ENCODE measurements at regions not wholly inside any gene's neighbourhood (a gene's known extent, or its start where the extent isn't known, plus 50 kb on each side); places are given as distances from the start of the nearest gene placed in this dataset.

DNA sequence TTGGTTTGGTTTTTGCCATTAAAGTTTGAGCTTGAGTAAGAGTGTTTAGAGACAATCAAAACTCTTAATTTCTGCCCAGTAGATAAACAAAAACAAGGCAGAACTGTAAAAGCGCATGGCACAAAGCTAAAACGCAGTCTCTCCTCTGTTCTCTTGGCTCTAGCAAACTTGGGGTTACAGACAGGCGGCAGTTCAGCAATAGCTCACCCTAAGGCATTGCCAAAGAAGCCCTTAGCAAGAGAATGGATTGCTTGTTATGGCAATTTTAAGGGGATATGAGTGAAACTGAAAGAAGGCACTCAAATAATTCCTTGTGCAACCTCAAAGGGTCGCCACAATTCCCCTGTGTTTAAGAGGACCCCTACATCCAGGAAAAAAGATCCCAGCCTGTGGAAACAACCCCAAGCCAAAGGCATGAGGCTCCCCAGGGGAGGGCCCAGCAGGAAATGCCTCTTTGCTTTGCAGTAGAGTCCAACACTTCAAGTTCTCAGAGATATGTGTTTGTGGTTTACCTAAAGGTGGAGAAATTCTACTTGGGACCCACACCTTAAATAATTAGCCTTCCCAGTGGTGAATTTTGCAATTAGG lies 317.0 kb upstream of the MPDZ start:
- no peak for DNase-seq (ENCODE audit: low spot score)

DNA sequence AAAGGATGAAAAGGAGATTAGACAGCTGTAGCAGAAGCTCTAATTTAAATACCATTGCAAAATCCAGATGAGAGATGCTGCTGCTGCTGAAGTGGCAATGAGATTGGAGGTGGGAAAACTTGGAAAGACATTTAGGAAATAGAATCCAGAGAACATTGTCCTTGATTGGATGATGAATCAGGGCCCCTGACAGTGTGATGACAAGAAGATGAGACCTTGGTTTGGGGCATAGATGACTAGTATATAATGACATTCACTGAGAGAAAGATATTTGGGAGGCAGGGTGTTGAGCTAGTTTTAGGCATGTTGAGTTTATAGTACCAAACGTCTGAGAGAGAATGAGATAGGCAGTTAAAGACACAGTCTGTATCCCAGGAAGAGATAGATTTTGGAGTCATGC lies 311.5 kb upstream of the MPDZ start:
- DNase-seq (ENCODE audit: low spot score), result no peak

DNA sequence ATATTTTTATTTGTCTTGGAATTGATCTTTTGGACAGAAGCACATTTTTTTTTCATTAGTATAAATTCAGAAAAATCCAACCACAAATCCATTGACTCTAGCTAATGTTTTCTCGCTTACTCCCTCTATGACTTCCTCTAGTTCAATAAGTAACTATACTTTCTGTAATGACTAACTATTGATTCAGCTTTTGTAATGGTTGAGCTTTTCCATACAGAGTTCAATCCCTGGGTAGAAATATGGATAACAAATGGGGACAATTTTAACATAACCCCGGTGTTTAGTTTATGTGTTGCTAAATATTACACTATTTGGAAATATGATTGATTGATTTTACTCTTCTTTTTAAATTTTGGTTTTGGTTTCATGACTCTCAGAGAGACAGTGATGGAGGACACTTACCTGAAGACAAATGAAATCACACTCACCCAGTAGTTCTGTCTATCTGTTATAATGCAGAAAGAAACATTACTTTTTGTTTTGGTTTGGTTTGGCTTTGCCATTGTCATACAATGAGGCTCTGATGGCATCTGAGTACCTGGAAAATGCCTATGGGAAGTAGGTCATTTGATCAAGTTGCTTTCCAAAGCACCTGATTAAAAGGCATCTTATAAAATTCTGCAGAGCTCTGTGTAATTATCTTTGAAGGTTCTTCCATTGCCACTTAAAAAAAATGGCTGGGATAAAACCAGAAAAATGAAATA lies 309.7 kb upstream of the MPDZ start:
- DNase-seq (ENCODE audit: low spot score), result no peak

DNA sequence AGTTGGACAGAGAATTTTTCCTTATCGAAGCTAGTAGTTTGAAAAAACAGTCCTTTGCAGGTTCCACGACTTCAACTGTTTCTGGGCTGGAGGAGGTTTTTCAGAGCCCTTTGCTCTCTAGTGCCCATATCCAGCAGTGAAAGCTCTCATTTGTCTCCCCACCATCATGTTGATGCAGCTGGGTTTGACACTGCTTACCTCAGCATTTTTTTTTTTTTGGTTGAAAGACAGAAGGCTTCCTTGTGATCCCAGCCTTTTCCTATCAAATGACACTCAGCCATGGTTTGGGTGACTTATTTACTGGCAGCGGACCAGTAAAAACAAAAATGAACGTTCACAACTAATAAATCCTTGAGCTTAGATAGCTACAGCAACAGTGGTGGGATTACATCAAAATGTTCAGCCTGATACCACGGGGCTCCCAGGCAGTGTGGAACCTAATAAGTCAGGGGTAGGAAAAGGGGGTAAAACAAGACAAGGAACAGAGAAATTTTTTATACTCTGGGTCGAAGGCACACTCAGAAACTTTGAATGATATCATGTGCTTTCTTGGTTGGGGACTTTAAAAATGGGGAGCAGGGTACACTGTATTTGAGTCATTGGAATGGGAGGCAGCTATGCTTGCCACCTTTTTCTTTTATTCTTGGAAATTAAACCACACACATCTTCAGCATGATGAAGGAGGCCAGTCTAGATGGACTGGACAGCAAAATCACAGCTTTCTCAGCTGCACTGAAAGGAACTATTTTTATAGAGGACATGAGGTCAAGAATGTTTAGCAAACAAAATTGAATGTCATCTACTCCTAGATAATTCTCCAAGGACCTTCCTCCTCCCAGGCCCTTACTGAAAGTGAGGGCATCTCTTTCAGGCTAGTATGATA lies 308.9 kb upstream of the MPDZ start:
- no peak for DNase-seq (ENCODE audit: low spot score)

DNA sequence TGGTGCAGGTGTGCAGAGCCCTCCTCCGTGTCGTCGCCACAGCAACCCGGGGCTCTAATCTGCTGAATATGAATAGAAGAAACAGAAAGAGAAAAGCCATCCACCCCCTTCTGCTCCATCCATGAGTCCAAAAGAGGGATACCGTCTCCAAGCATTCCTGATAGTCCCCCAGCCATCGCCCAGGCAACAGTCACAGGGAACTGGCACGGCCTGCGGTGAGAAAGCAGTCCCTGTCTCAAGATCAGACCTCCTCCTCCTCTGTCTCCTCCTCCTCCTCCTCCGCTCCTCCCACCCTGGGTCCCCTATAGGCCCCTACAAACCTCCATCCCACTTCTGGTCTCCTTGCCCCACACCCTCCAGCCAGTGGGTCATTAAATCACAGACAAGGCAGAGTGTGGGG lies 308.1 kb upstream of the MPDZ start:
- DNase-seq (ENCODE audit: low spot score), result no peak

DNA sequence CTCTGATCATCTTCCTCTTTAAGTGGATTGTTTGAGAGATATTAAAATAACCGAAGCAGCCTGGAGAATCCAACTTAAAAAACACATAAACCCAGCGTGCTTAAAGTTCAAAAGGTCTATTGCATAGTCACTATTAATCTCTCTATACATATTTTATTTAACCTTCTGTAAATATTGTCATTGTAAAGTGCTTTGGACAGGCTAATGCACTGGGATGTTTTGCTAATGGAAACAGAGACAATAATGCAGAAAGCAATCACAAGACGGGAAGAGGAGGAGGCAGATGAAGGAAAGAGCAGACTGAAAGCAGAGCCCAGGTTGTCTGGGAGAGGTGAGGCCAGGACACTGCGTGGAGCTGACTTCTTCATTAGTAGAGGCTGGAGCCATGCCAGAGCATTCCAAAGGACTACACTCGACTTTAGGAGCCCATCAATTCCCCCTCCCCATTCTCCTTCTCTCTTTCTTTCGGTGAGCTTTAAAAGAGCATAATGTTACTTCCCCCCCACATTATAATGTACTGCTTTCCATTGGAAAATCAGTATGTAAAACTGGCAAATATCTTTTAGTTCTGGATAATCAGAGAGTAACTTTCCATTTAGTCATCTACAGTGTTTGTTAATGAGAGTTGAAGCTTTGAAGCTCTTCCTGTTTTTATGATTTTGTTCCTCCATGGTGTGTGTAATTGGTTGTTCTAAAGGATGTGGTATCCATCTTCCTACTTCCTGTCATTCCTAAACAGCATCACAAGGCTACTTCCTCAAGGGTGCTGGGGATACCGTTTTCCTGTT lies 307.3 kb upstream of the MPDZ start:
- DNase-seq (ENCODE audit: low spot score), result no peak

DNA sequence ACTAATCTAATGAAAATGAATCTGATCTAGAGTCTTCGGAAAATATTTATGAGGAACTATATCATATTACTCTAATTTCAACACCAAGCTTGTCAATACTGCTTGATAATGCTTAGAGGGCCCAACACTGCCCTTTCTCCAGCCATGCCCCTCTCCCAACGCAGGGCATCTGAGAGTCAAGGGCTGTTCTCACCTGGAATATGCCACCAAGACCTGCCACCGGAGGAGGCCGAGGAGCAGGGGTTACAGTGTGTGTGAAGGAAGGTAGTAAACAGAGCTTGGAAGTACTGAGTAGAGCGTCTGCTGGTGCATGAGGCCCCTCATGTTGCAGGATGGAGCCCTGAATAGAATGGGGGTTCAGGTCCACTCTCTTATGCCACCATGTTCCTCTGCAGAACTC lies 301.3 kb upstream of the MPDZ start:
- DNase-seq (ENCODE audit: low spot score), result no peak

DNA sequence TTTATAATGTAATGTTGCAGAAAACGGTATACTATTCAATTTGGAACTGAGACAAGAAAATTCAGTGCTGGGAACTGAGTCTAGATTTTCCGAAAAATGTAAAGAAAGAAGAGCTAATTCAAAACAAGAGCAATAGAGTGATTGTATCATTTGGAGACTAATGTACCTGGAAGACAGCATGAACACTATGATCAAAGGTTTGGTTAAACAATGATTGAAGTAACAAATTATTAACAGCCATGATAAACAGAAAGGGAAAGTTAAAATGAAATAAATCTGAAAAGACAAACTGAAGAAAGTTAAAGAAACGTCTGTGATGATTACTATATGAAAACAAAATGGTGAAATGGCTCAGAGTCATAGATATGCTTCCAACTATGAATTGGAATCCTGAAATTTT lies 300.6 kb upstream of the MPDZ start:
- DNase-seq (ENCODE audit: low spot score), result no peak

DNA sequence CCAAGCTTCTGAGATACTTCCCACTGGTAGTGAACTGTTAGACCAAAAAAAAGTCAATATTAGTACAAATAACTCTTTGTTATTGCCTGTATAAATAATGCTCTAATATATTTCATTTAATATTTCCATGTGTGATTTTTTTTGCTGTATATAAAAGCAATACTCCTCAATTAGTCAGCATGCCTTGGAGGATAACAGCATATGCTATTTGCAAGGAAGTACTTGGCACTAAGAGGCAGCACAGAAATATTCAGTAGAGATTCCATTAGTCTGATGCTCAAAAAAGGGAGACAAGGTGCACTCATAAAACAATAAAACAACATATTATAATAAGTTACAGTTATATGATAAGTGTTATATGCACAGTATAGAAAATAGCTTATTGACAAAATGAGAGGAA lies 296.6 kb upstream of the MPDZ start:
- DNase-seq (ENCODE audit: low spot score), result no peak

DNA sequence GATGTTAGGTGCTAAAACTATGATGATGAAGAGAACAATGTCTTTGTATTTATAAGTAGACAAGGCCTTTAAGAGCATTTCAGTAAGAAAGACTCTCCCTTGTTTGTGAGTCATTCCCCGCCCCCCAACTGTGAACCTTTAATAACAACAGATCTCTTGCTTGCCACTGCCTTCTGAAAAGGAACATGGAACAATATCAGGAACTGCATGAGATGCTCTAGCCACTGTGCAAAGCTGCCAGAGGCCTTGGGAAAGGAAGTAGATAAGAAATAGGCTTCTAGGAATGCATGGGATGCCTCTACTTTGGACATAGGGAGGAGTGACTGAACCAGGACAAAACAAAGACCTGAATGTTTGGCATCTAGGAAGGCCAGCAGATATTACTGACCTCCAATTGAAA lies 296.1 kb upstream of the MPDZ start:
- DNase-seq (ENCODE audit: low spot score), result no peak

DNA sequence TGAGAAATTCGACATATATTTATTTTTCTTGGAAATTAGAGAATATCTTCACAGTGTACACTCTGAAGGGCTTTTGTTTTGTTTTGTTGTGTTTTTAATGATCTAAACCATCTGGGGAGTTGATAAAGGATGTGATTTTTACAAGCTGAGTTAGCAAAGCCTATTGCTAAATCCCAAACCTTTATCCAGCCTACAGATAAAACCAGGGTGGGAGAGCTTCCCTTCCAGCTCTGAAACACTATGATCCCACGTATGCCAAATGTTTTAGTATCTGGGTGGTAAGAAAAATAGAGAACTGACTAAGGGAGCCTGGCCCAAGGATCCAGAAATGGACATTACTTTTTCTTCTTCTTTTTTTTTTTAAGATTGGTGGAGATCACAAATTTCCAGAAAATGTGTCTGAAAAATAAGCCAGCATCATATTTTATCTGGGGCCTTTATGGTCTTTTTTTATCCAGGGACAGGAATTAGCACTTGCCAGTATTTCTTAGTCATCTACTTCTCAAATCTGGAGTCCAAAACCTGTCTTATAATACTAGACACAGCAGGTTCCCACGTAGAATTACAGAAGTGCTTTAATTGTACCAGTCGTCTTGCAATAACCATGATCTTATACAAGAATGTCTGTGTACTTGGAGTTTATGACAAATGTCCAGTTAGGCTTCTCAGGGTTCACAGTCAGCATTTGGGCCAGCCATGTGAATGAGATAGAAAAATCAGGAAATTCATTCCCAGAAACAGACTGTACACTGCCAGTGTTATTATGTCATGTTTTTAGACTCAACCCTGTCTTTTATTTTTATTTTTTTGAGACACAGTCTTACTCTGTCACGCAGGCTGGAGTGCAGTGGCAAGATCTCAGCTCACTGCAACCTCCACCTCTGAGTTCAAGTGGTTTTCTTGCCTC lies 290.8 kb upstream of the MPDZ start:
- DNase-seq (ENCODE audit: low spot score), result no peak

DNA sequence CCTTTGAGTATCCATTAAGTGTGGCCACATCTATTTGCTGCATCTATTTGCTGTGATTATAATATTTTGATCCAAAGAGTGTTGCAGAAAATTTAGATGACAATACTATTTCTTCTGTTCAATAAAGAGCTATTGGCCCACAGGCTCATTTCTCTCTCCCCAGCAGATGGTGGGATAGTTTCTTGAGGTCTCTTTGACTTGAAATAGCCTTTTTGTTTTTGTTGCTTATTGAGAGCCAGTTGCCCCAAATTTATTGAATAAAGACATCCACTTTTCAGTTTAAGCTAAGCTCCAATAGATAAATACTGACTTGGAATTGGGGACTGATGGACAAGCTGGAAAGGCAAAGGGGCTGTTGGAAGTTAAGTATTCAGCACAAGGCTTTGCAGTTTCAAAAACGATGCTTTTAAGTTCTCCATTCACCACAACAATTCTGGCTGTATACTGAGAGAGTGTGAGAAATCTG lies 290.1 kb upstream of the MPDZ start:
- no peak for DNase-seq (ENCODE audit: low spot score)

DNA sequence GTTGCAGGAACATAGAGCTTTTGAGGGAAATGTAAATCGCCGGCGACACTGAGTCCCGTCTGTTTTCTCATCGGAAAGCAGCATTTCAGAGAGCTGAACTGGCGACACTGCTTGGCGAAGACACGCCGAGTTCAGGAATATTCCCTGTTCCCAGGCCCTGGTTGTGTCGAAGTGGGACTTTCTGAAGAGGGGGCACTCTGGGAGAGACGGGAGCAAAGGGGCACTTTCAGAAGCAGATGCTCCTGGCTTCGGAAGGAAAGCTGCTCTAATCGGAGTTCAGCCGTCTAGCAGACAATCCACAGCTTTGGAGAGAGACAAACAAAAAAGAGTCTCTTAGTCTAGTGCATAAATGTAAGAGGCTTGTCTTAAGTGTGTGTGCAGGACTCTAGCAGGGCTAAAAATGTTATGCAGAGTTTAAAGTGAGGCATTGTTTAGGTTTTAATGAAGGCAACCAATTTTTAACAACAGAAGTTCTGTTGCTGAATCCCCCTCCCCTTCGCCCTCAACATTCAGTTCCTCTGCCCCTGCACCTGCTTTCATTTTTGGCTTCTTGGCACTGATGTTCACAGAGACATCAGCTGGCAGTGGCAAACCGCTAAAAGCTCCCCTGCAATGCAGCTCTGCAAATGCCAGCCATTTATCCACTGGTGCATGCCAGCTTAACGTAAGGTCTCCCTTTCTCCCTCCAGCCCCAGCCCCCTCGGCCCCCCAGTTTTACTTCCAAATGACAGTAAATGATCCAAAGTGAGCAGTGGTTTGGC lies 289.5 kb upstream of the MPDZ start:
- no peak for DNase-seq (ENCODE audit: low spot score)

DNA sequence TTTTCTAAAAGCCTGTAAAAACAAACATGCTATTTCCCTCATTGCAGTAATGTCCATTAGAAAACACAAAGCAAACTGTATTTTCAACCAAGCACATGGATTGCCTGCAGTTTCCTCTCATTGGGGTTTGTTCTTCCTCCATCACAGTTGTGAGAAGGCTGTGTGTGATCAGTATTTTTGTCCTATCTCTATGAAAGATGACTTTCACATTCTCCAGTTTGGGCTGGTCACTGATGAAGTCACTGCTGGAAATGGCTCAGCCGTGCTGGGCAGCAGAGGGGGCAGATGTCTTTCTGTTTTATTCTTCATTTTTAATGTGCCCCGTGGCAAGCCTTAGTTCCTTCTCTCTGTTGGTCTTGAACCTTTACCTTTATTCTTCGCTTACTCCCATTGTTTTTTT lies 288.9 kb upstream of the MPDZ start:
- DNase-seq (ENCODE audit: low spot score), result no peak

DNA sequence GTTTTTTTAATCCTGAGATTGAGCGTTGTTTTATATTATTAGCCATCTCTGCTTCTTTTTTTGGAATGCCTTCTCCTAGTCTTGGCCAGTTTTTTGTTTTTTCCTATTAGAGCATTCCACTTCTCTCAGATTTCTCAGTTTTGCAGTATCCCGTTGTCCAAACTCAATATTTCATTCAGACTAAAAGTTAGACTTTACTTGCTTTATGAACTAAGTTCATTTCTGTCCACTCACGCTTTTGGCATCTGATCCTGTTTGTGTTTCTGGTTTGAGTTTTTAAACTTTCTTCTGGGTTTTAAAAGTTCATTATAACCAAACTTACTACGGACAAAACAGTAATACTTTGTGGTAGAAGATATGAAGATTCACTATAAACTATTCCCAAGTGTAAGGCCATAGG lies 288.3 kb upstream of the MPDZ start:
- no peak for DNase-seq (ENCODE audit: low spot score)

DNA sequence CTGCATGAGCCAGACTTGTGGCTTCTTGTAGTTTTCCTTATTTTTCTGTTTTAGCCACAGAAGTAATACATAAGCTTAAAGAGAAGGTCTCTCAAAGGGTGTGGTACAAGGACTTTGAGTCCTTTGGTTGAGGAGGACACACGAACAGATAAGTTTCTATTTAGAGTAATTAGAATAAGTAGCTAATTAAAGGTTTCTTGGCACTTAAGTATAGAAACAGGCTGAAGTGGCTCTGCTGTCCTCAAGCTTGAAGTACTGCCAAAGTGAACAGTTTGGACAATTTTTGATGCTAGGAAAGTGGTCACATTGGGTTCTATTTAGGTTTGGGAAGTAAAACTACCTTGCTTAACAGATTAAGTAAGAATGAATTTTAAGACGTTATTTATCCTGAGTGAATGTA lies 278.3 kb upstream of the MPDZ start:
- DNase-seq (ENCODE audit: low spot score), result no peak

DNA sequence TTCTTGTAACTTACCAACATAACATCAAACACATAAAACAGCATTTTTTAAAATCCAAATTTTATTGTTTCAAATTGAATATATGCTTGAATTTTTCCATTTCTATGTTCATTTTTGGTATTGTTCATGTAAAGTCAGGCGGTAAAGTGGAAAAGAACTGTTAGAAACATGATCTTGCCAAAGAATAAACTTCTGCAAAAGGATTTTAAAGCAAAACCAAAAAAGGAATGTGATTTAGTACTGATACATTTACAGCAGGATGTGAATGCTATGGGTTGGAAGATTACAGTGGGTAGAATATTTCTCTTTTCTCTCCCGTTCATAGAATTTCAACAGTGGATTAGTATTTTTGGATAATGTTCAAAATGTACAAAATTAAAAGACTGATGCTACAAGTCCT lies 277.2 kb upstream of the MPDZ start:
- no peak for DNase-seq (ENCODE audit: low spot score)

DNA sequence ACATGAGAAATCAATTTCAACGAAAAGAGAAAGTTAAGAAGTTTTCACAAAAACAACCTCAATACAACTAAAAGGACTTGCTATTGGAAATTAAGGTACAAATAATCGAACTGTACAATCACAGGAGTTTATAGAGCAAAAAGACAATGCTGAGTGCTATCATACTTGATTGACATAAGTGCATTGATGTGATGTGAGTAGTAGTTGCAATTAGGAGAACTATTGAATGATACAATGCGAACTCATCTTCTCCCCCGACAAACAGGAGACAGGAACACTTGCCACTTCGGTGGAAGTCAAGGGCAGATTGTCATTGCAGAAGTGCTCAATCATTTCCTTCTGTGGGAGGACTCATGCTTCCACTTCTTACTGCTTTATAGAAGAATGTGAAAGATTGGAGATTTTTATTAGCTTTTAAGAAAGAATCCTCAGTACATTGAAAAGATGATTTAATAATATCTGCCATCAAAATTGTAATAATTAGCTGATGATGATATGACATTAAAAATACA lies 276.6 kb upstream of the MPDZ start:
- DNase-seq (ENCODE audit: low spot score), result no peak

DNA sequence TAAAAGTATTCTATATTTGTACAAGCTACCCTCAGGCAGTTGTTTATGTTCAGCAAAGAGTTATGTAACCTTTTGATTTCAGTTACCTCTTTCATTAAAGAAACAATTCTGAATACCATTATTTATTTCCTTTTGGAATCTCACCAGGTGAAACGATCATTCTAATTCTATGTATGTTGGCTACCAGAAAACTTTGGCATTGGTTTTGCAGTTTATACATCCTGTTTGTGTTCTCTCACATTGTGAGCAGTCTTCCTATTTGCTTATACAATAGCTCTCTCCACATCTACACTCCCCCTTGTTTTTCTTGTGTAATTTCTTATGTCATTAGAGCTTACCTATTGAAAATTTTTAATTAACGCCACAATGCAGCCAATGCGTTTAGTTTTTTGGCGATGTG lies 276.0 kb upstream of the MPDZ start:
- no peak for DNase-seq (ENCODE audit: low spot score)

DNA sequence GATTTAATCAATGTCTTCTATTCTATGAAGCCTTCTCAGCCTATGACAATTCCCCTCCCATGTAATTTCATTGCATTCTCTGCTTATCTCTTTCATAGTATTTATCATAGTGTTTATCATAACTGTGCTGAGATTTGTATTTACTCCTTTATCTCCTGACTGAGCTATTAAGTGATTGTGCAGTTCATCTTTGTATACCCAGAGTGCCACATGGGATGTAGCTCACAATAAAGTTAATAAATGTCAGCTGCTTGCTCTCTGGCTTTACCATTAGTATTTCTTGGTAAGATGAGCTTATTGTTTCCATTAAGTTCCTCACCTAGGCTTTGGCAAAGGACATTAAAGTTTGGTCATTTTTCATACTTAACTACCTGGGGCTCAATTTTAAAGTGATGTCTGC lies 275.1 kb upstream of the MPDZ start:
- no peak for DNase-seq (ENCODE audit: low spot score)
